PC-9 (cell line): ENCODE measurements at regions not wholly inside any gene's neighbourhood (a gene's known extent, or its start where the extent isn't known, plus 50 kb on each side); places are given as distances from the start of the nearest gene placed in this dataset.

Experiments used
- BruUV-seq: library from RNA; stranded (reverse); fragments of 400-500 nt; replicated peaks from 2 replicates; lab custom pipeline; 2021; lab: Mats Ljungman, UMichigan
- CTCF ChIA-PET: fragments of 300-600 bp; sonication (Branson Sonifier 250); formaldehyde crosslinking; loops from one replicate; lab custom pipeline; 2022; ENCODE audit warnings: antibody characterized with exemption; lab: Charles Lee
- POLR2A ChIA-PET: fragments of 300-600 bp; sonication (Branson Sonifier 250); formaldehyde crosslinking; loops from one replicate; lab custom pipeline; 2022; ENCODE audit warnings: antibody characterized with exemption; ENCODE audit not compliant: unreplicated experiment; lab: Charles Lee
- DNase-seq, 2 experiments: peaks; one replicate each; pipeline versions ENCODE4 v3.0.0 to v3.0.0-alpha.2; 2015 to 2022; ENCODE audit warnings: mixed read lengths in 1 of 2
- H2AFZ ChIP-seq: fragments of 200-600 bp; sonication (generic); 2 replicates; pipeline ENCODE4 v1.8.1; 2017; ENCODE audit warnings: antibody characterized with exemption
- H3F3A ChIP-seq: fragments of 200-600 bp; sonication (generic); 2 replicates; pipeline ENCODE4 v1.8.1; 2017; ENCODE audit warnings: antibody characterized with exemption, mild to moderate bottlenecking, low read depth; ENCODE audit not compliant: insufficient read depth
- H3K27ac ChIP-seq: fragments of 200-600 bp; sonication (generic); 2 replicates; pipeline ENCODE4 v1.6.1; 2016; ENCODE audit warnings: mixed run types
- H3K27me3 ChIP-seq: fragments of 200-600 bp; sonication (generic); 2 replicates; pipeline ENCODE4 v1.6.1; 2016; ENCODE audit warnings: low read depth, mixed run types; ENCODE audit not compliant: insufficient read depth
- H3K36me3 ChIP-seq: fragments of 200-600 bp; sonication (generic); 2 replicates; pipeline ENCODE4 v1.6.1; 2016; ENCODE audit warnings: low read depth, mixed run types
- H3K4me1 ChIP-seq: fragments of 200-600 bp; sonication (generic); replicated peaks from 2 replicates; pipeline ENCODE4 v1.6.1; 2016; ENCODE audit warnings: mixed run types; ENCODE audit not compliant: insufficient read depth
- H3K4me2 ChIP-seq: fragments of 200-600 bp; sonication (generic); 2 replicates; pipeline ENCODE4 v1.6.1; 2017; ENCODE audit warnings: mixed run types
- H3K4me3 ChIP-seq: fragments of 200-600 bp; sonication (generic); 2 replicates; pipeline ENCODE4 v1.6.1; 2016; ENCODE audit warnings: mixed run types
- H3K79me2 ChIP-seq: fragments of 200-600 bp; sonication (generic); 2 replicates; pipeline ENCODE4 v1.6.1; 2017; ENCODE audit warnings: low read depth, mixed run types
- H3K9me2 ChIP-seq: fragments of 200-600 bp; sonication (generic); 2 replicates; pipeline ENCODE4 v1.8.1; 2017; ENCODE audit warnings: mild to moderate bottlenecking; ENCODE audit not compliant: insufficient read depth
- H3K9me3 ChIP-seq: fragments of 200-600 bp; sonication (generic); 2 replicates; pipeline ENCODE4 v1.8.1; 2016; ENCODE audit warnings: low read depth; ENCODE audit not compliant: insufficient read depth
- H4K20me1 ChIP-seq: fragments of 200-600 bp; sonication (generic); 2 replicates; pipeline ENCODE4 v1.8.1; 2017; ENCODE audit not compliant: insufficient read depth
- EZH2 ChIP-seq: fragments of 200-600 bp; sonication (generic); IDR thresholded peaks from 2 replicates; pipeline ENCODE4 v1.8.0; 2017; ENCODE audit warnings: antibody characterized with exemption, low read depth
- intact Hi-C: fragments of 100-400 bp; cut with micrococcal nuclease; formaldehyde crosslinking; loops from one replicate; pipeline ENCODE4 v1.10.0; 2022; ENCODE audit not compliant: unreplicated experiment
- TF ChIP-seq, protein P1 (sequence below): fragments of 200-600 bp; sonication (generic); conservative IDR thresholded peaks from 2 replicates; pipeline ENCODE4 v1.6.1; 2017; ENCODE audit warnings: mixed run types, antibody characterized with exemption, mild to moderate bottlenecking, moderate library complexity

DNA sequence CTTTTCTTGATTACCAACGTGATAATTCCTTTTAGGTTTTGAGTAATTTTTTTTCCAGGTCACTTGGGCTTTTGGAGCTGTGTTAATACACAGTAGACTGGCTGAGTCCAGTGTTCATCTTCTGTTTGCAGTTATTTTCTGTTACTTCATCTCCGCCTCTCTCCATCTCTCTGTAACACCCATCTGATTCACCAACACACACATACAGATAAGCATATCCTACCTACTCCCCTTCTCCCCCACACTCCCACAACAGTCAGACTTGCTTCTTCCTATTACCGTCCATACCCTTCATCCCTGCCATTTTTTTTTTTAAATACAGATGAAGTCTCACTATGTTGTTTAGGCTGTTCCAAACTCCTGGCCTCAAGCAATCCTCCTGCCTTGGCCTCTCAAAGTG, 72.7 kb upstream of the MANSC4 start:
- Histone ChIP-seq H4K20me1 (no peaks in the 10 kb centered on the region), H3F3A (no peaks in the 10 kb centered on the region), H3K79me2 (no peaks in the 10 kb centered on the region), H3K36me3 (no peaks in the 10 kb centered on the region), H3K4me3 (no peak overlapping the region), H2AFZ (no peak overlapping the region), H3K27me3 (no peaks in the 10 kb centered on the region), H3K9me2 (0 out of 2 replicates have a peak, but pooled peaks cover 4% of the 10 kb centered on the region), H3K27ac (no peak overlapping the region), H3K9me3 (no peaks in the 10 kb centered on the region), H3K4me2 (no peak overlapping the region), H3K4me1 (no peaks in the 10 kb centered on the region)
- no peak for DNase-seq
- ChIA-PET POLR2A (no interaction called here), CTCF (no interaction called here)
- no peak for TF ChIP-seq EZH2
- TF ChIP-seq, protein P1, sequence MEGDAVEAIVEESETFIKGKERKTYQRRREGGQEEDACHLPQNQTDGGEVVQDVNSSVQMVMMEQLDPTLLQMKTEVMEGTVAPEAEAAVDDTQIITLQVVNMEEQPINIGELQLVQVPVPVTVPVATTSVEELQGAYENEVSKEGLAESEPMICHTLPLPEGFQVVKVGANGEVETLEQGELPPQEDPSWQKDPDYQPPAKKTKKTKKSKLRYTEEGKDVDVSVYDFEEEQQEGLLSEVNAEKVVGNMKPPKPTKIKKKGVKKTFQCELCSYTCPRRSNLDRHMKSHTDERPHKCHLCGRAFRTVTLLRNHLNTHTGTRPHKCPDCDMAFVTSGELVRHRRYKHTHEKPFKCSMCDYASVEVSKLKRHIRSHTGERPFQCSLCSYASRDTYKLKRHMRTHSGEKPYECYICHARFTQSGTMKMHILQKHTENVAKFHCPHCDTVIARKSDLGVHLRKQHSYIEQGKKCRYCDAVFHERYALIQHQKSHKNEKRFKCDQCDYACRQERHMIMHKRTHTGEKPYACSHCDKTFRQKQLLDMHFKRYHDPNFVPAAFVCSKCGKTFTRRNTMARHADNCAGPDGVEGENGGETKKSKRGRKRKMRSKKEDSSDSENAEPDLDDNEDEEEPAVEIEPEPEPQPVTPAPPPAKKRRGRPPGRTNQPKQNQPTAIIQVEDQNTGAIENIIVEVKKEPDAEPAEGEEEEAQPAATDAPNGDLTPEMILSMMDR, result no peak
- intact Hi-C loops, result no loop called here
- no TSS peak for BruUV-seq
